ENCODE measurements at regions not wholly inside any gene's neighbourhood (a gene's known extent, or its start where the extent isn't known, plus 50 kb on each side); places are given as distances from the start of the nearest gene placed in this dataset.

GRCh38 chr9:26311463-26311995 lies 581.1 kb downstream of the CAAP1 start:
- BruUV-seq (replicated peaks) = no TSS peak
- CTCF ChIA-PET = interaction anchor here (0.6 kb wide), 1 partner anchor 15 kb away, joined by 3 read pairs; no protein-coding TSS in a partner anchor

GRCh38 chr9:26310294-26310693 lies 582.3 kb downstream of the CAAP1 start:
- peak; percentile 10 for DNase-seq (ENCODE audit: unreplicated experiment)
- intact Hi-C loops (cut with micrococcal nuclease) = no loop called here
- Mint-ChIP-seq H3K27ac (ENCODE audit: low read depth, unreplicated experiment) (no peak overlapping the region), H3K27me3 (ENCODE audit: insufficient read depth, unreplicated experiment) (peaks cover 4% of the 10 kb centered on the region), H3K4me3 (ENCODE audit: unreplicated experiment) (no peak overlapping the region), H3K36me3 (ENCODE audit: insufficient read depth, unreplicated experiment) (no peaks in the 10 kb centered on the region), H3K4me1 (ENCODE audit: insufficient read depth, unreplicated experiment) (no peaks in the 10 kb centered on the region), H3K9me3 (ENCODE audit: unreplicated experiment) (no peaks in the 10 kb centered on the region)
- ChIA-PET CTCF (interaction anchor here (0.7 kb wide), 1 partner anchor 144 kb away, joined by 4 read pairs; no protein-coding TSS in a partner anchor), POLR2A (no interaction called here)
- BruUV-seq (replicated peaks) = no TSS peak
- no peak for TF ChIP-seq CTCF (IDR thresholded peaks at IDR 0.05; ENCODE audit: unreplicated experiment)

More at GRCh38 chr9:26311463-26311995, 581.1 kb downstream of the CAAP1 start:
- no peak for TF ChIP-seq CTCF (IDR thresholded peaks at IDR 0.05; ENCODE audit: unreplicated experiment)
- Mint-ChIP-seq H3K36me3 (ENCODE audit: insufficient read depth, unreplicated experiment) (no peaks in the 10 kb centered on the region), H3K27me3 (ENCODE audit: insufficient read depth, unreplicated experiment) (peaks cover 11% of the 10 kb centered on the region), H3K4me1 (ENCODE audit: insufficient read depth, unreplicated experiment) (no peaks in the 10 kb centered on the region), H3K4me3 (ENCODE audit: unreplicated experiment) (no peak overlapping the region), H3K27ac (ENCODE audit: low read depth, unreplicated experiment) (no peak overlapping the region), H3K9me3 (ENCODE audit: unreplicated experiment) (no peaks in the 10 kb centered on the region)
- no peak for DNase-seq (ENCODE audit: unreplicated experiment)
- POLR2A ChIA-PET = interaction anchor here (0.7 kb wide), 1 partner anchor 808 kb away, joined by 4 read pairs; no protein-coding TSS in a partner anchor
- intact Hi-C loops (cut with micrococcal nuclease) = no loop called here

GRCh38 chr9:26308328-26308727 lies 584.3 kb downstream of the CAAP1 start:
- TF ChIP-seq CTCF (IDR thresholded peaks at IDR 0.05; ENCODE audit: unreplicated experiment) = no peak
- Mint-ChIP-seq H3K27me3 (ENCODE audit: insufficient read depth, unreplicated experiment) (no peaks in the 10 kb centered on the region), H3K4me3 (ENCODE audit: unreplicated experiment) (no peak overlapping the region), H3K4me1 (ENCODE audit: insufficient read depth, unreplicated experiment) (no peaks in the 10 kb centered on the region), H3K27ac (ENCODE audit: low read depth, unreplicated experiment) (no peak overlapping the region), H3K36me3 (ENCODE audit: insufficient read depth, unreplicated experiment) (no peaks in the 10 kb centered on the region), H3K9me3 (ENCODE audit: unreplicated experiment) (no peaks in the 10 kb centered on the region)
- no peak for DNase-seq (ENCODE audit: unreplicated experiment)
- POLR2A ChIA-PET = interaction anchor here (0.6 kb wide), 1 partner anchor 523 kb away, joined by 5 read pairs; no protein-coding TSS in a partner anchor
- CTCF ChIA-PET = no interaction called here
- intact Hi-C loops (cut with micrococcal nuclease) = no loop called here
- no TSS peak for BruUV-seq (replicated peaks)

- no peaks in the 10 kb centered on the region for H3K9me3 Mint-ChIP-seq (ENCODE audit: unreplicated experiment)
- DNase-seq (ENCODE audit: unreplicated experiment) = peak; percentile 3
- H3K4me1 Mint-ChIP-seq (ENCODE audit: insufficient read depth, unreplicated experiment) = no peaks in the 10 kb centered on the region
- H3K27me3 Mint-ChIP-seq (ENCODE audit: insufficient read depth, unreplicated experiment) = no peaks in the 10 kb centered on the region
- CTCF ChIA-PET = no interaction called here
- H3K27ac Mint-ChIP-seq (ENCODE audit: low read depth, unreplicated experiment) = no peak overlapping the region
- intact Hi-C loops (cut with micrococcal nuclease) = no loop called here
- TF ChIP-seq CTCF (IDR thresholded peaks at IDR 0.05; ENCODE audit: unreplicated experiment) = no peak
- no peaks in the 10 kb centered on the region for H3K36me3 Mint-ChIP-seq (ENCODE audit: insufficient read depth, unreplicated experiment)
- POLR2A ChIA-PET = no interaction called here
- no peak overlapping the region for H3K4me3 Mint-ChIP-seq (ENCODE audit: unreplicated experiment)
- BruUV-seq (replicated peaks) = no TSS peak
These were observed 590.9 kb downstream of the CAAP1 start for GRCh38 chr9:26301659-26302058.

All from MCF 10A (cell line).